ENCODE measurements at regions not wholly inside any gene's neighbourhood (a gene's known extent, or its start where the extent isn't known, plus 50 kb on each side); places are given as distances from the start of the nearest gene placed in this dataset.

GRCh38 chr1:38197312-38198061 lies 150.9 kb upstream of the POU3F1 start:
- no peaks in the 10 kb centered on the region for H3K36me3 ChIP-seq
- no peak for TF ChIP-seq POLR2A (IDR thresholded peaks at IDR 0.05)
- no peak for TF ChIP-seq POLR2AphosphoS5 (IDR thresholded peaks at IDR 0.05)
- no peak for TF ChIP-seq CTCF (IDR thresholded peaks at IDR 0.05 in 8 of 11, conservative IDR thresholded peaks at IDR 0.05 in 3 of 11)
- no peak for DNase-seq
- no peak overlapping the region for H3K4me3 ChIP-seq
- H3K9me3 ChIP-seq = peaks cover 0 to 26% (median 16%) of the 10 kb centered on the region in 8 donors
- WGBS, 5 donors = 82 to 91% (median 88%) methylated on average over 14 of the region's 14 CpGs
- H3K4me1 ChIP-seq = no peaks in the 10 kb centered on the region
- peaks cover 0 to 70% (median 0%) of the 10 kb centered on the region in 7 donors for H3K27me3 ChIP-seq (replicated peaks in 1 of 7)
- H3K27ac ChIP-seq = no peak overlapping the region
- intact Hi-C loops (cut with DNase I; ENCODE audit: low total_unique reads) = no loop called here

- TF ChIP-seq CTCF (IDR thresholded peaks at IDR 0.05 in 8 of 11, conservative IDR thresholded peaks at IDR 0.05 in 3 of 11) (no peak), POLR2A (IDR thresholded peaks at IDR 0.05) (no peak), POLR2AphosphoS5 (IDR thresholded peaks at IDR 0.05) (no peak)
- H3K4me3 ChIP-seq = no peak overlapping the region
- peaks cover 0 to 11% (median 4%) of the 10 kb centered on the region in 6 donors for H3K4me1 ChIP-seq
- H3K36me3 ChIP-seq = no peaks in the 10 kb centered on the region
- peaks cover 0 to 5% (median under 1%) of the 10 kb centered on the region in 8 donors for H3K9me3 ChIP-seq
- intact Hi-C loops (cut with DNase I; ENCODE audit: low total_unique reads) = no loop called here
- no peak for DNase-seq
- H3K27me3 ChIP-seq (replicated peaks in 1 of 7) = peaks cover 0 to 74% (median 0%) of the 10 kb centered on the region in 7 donors
- H3K27ac ChIP-seq = no peak overlapping the region
- WGBS, 5 donors = 74 to 87% (median 82%) methylated on average over 6 of the region's 6 CpGs
These were observed 147.9 kb upstream of the POU3F1 start for GRCh38 chr1:38194472-38194871.

- intact Hi-C loops (cut with DNase I; ENCODE audit: low total_unique reads) = no loop called here
- no peak for TF ChIP-seq POLR2A (IDR thresholded peaks at IDR 0.05)
- no peak for TF ChIP-seq CTCF (IDR thresholded peaks at IDR 0.05 in 8 of 11, conservative IDR thresholded peaks at IDR 0.05 in 3 of 11)
- TF ChIP-seq POLR2AphosphoS5 (IDR thresholded peaks at IDR 0.05) = no peak
- H3K4me1 ChIP-seq = peaks cover 0 to 11% (median 4%) of the 10 kb centered on the region in 6 donors
- no peak overlapping the region for H3K27ac ChIP-seq
- no peak overlapping the region for H3K4me3 ChIP-seq
- H3K36me3 ChIP-seq = no peaks in the 10 kb centered on the region
- WGBS, 5 donors = 54 to 95% (median 67%) methylated on average over 3 of the region's 3 CpGs
- DNase-seq = no peak
- H3K9me3 ChIP-seq = peaks cover 0 to 10% (median 0%) of the 10 kb centered on the region in 8 donors
- peaks cover 0 to 74% (median 0%) of the 10 kb centered on the region in 7 donors for H3K27me3 ChIP-seq (replicated peaks in 1 of 7)
These were observed 146.4 kb upstream of the POU3F1 start for GRCh38 chr1:38193040-38193439.

- H3K27ac ChIP-seq = no peak overlapping the region
- H3K4me1 ChIP-seq = peaks cover 0 to 11% (median 4%) of the 10 kb centered on the region in 6 donors
- TF ChIP-seq POLR2AphosphoS5 (IDR thresholded peaks at IDR 0.05) (no peak), CTCF (IDR thresholded peaks at IDR 0.05 in 8 of 11, conservative IDR thresholded peaks at IDR 0.05 in 3 of 11) (no peak), POLR2A (IDR thresholded peaks at IDR 0.05) (no peak)
- DNase-seq = no peak
- 26 to 44% (median 34%) methylated on average over 7 of the region's 7 CpGs for WGBS, 5 donors
- H3K4me3 ChIP-seq = no peak overlapping the region
- H3K36me3 ChIP-seq = no peaks in the 10 kb centered on the region
- peaks cover 0 to 10% (median 0%) of the 10 kb centered on the region in 8 donors for H3K9me3 ChIP-seq
- intact Hi-C loops (cut with DNase I; ENCODE audit: low total_unique reads) = no loop called here
- peaks cover 0 to 69% (median 0%) of the 10 kb centered on the region in 7 donors for H3K27me3 ChIP-seq (replicated peaks in 1 of 7)
These were observed 144.9 kb upstream of the POU3F1 start for GRCh38 chr1:38191461-38191860.

Data from spleen (tissue), 11 donors.